Heart left ventricle (tissue), 13 donors: ENCODE measurements at regions not wholly inside any gene's neighbourhood (a gene's known extent, or its start where the extent isn't known, plus 50 kb on each side); places are given as distances from the start of the nearest gene placed in this dataset.

Source experiments
- CTCF ChIP-seq, 12 donors: fragments of 200-600 bp; sonication (generic) in 4 of 12; IDR thresholded peaks; one replicate each; pipeline versions ENCODE4 v1.5.0 to v1.8.0; 2018 to 2022; ENCODE audit warnings: antibody characterized with exemption in 12 of 12, mild to moderate bottlenecking in 5 of 12
- POLR2A ChIP-seq, 2 donors: fragments of 450-650 bp; IDR thresholded peaks; one replicate each; pipeline ENCODE4 v1.6.1; 2017; ENCODE audit warnings: antibody characterized with exemption in 2 of 2, mild to moderate bottlenecking in 2 of 2, moderate library complexity in 2 of 2
- donor health status: ischemic (EF 13 %, LVEDD 7.1; RV severe dilation, severe dysfunction).
- donor health status: DM: no; HTN: yes; CAD: no.
- donor health status: DM: no; HTN: no; CAD: no.
- donor health status: ischemic (EF 25% LVEDD 6.9; RV normal size, moderate dysfunction).
- donor health status: ischemic (EF 25% LVEDD 5.7; RV mildly dilated, moderate dysfunction).
- donor health status: ischemic (EF 35%, LVEDD 5.7; RV mildly dilated, moderate dysfunction).
- donor health status: nonischemic (EF 11% LVEDD 7.7; RV severe dilation, severe dysfunction).
- donor health status: DM: yes; HTN: yes; CAD: no.
- donor health status: PGD.
- donor health status: ischemic (EF 29% LVEDD 5.4; RV normal size, mild dysfunction).
- donor health status: nonischemic (EF 23%, LVEDD 6.1; RV moderate dilation, normal function).

GRCh38 chr11:103587901-103588788 lies 448.3 kb upstream of the DDI1 start:
- TF ChIP-seq POLR2A (IDR thresholded peaks at IDR 0.05) = no peak
- TF ChIP-seq CTCF (IDR thresholded peaks at IDR 0.05) = no peak
